SK-N-SH treated with all-trans-retinoic acid at 6 μM for 48 hours (cell line): ENCODE measurements at regions not wholly inside any gene's neighbourhood (a gene's known extent, or its start where the extent isn't known, plus 50 kb on each side); places are given as distances from the start of the nearest gene placed in this dataset.

Experiments
- ATAC-seq: fragments of 200-7000 bp; cut with Tn5 transposase; 3 replicates; pipeline ENCODE4 v1.9.1; 2020; ENCODE audit warnings: mild to moderate bottlenecking, moderate library complexity
- ARNTL ChIP-seq: fragments of 450-650 bp; formaldehyde crosslinking; IDR thresholded peaks from 2 replicates; pipeline ENCODE4 v1.5.0; 2020; ENCODE audit warnings: low read depth, mild to moderate bottlenecking, moderate library complexity, borderline replicate concordance
- BACH2 ChIP-seq: fragments of 250-450 bp; sonication (Bioruptor Pico); IDR thresholded peaks from 2 replicates; pipeline ENCODE4 v1.9.0; 2021; ENCODE audit warnings: mild to moderate bottlenecking, borderline replicate concordance
- CREB5 ChIP-seq: fragments of 250-450 bp; sonication (Bioruptor Pico); IDR thresholded peaks from 2 replicates; pipeline ENCODE4 v1.5.1; 2020; ENCODE audit warnings: low read depth, mild to moderate bottlenecking, moderate library complexity
- CSDC2 ChIP-seq: fragments of 250-450 bp; sonication (Bioruptor Pico); IDR thresholded peaks from 2 replicates; pipeline ENCODE4 v1.5.0; 2020; ENCODE audit warnings: mild to moderate bottlenecking, moderate library complexity
- CSRNP3 ChIP-seq: fragments of 250-450 bp; sonication (Bioruptor Pico); IDR thresholded peaks from 2 replicates; pipeline ENCODE4 v1.5.1; 2021; ENCODE audit warnings: mild to moderate bottlenecking, moderate library complexity
- ESRRG ChIP-seq: fragments of 250-450 bp; sonication (Bioruptor Pico); IDR thresholded peaks from 2 replicates; pipeline ENCODE4 v1.6.1; 2021; ENCODE audit warnings: mild to moderate bottlenecking
- GLIS3 ChIP-seq: fragments of 250-450 bp; sonication (Bioruptor Pico); IDR thresholded peaks from 2 replicates; pipeline ENCODE4 v1.5.0; 2020; ENCODE audit warnings: mild to moderate bottlenecking, moderate library complexity
- ISL1 ChIP-seq: fragments of 250-450 bp; sonication (Bioruptor Pico); IDR thresholded peaks from 2 replicates; pipeline ENCODE4 v2.1.2; 2022; ENCODE audit warnings: mild to moderate bottlenecking, moderate library complexity
- POU6F1 ChIP-seq: fragments of 250-450 bp; sonication (Bioruptor Pico); IDR thresholded peaks from 2 replicates; pipeline ENCODE4 v1.8.0; 2021; ENCODE audit warnings: low read depth, mild to moderate bottlenecking, moderate library complexity, borderline replicate concordance
- PPARA ChIP-seq: fragments of 250-450 bp; sonication (Bioruptor Pico); IDR thresholded peaks from 2 replicates; pipeline ENCODE4 v1.5.0; 2020; ENCODE audit warnings: mild to moderate bottlenecking, borderline replicate concordance
- RARB ChIP-seq: fragments of 250-450 bp; sonication (Bioruptor Pico); IDR thresholded peaks from 2 replicates; pipeline ENCODE4 v1.8.0; 2021; ENCODE audit warnings: mild to moderate bottlenecking, moderate library complexity
- SNAI2 ChIP-seq: fragments of 250-450 bp; sonication (Bioruptor Pico); IDR thresholded peaks from 2 replicates; pipeline ENCODE4 v1.5.0; 2020; ENCODE audit warnings: mild to moderate bottlenecking, moderate library complexity
- TOX ChIP-seq: fragments of 250-450 bp; sonication (Bioruptor Pico); IDR thresholded peaks from 2 replicates; pipeline ENCODE4 v1.8.0; 2021; ENCODE audit warnings: mild to moderate bottlenecking, moderate library complexity, borderline replicate concordance
- ZFP3 ChIP-seq: fragments of 250-450 bp; sonication (Bioruptor Pico); IDR thresholded peaks from 2 replicates; pipeline ENCODE4 v1.5.0; 2020; ENCODE audit warnings: mild to moderate bottlenecking, moderate library complexity
- ZFP30 ChIP-seq: fragments of 450-650 bp; formaldehyde crosslinking; IDR thresholded peaks from 2 replicates; pipeline ENCODE4 v1.5.0; 2022; ENCODE audit warnings: mild to moderate bottlenecking, moderate library complexity
- ZNF565 ChIP-seq: fragments of 450-650 bp; formaldehyde crosslinking; conservative IDR thresholded peaks from 2 replicates; pipeline ENCODE4 v1.5.0; 2020; ENCODE audit warnings: low read depth, mild to moderate bottlenecking, moderate library complexity
- ZNF70 ChIP-seq: fragments of 450-650 bp; formaldehyde crosslinking; IDR thresholded peaks from 2 replicates; pipeline ENCODE4 v1.5.0; 2020; ENCODE audit warnings: mild to moderate bottlenecking, moderate library complexity
- TF ChIP-seq, protein P1 (sequence below): fragments of 250-450 bp; sonication (Bioruptor Pico); IDR thresholded peaks from 2 replicates; pipeline ENCODE4 v1.5.0; 2020; ENCODE audit warnings: mild to moderate bottlenecking, moderate library complexity

GRCh38 chr11:91587131-91587530 is 637.5 kb upstream of the FAT3 start (continued):
- no peak for TF ChIP-seq POU6F1 (CRISPR knock-in tag)
- no peak for TF ChIP-seq BACH2 (CRISPR knock-in tag)
- TF ChIP-seq GLIS3 (CRISPR knock-in tag) = no peak
- no peak for TF ChIP-seq CREB5 (CRISPR knock-in tag)
- TF ChIP-seq ESRRG (CRISPR knock-in tag) = no peak
- no peak for TF ChIP-seq ZFP30 (CRISPR knock-in tag)
- no peak for TF ChIP-seq ZNF565 (CRISPR knock-in tag)
- no peak for TF ChIP-seq RARB (CRISPR knock-in tag)
- TF ChIP-seq ISL1 (CRISPR knock-in tag) = no peak

- ATAC-seq = no peak
- TF ChIP-seq PPARA (CRISPR knock-in tag) = no peak
- TF ChIP-seq ESRRG (CRISPR knock-in tag) = no peak
- TF ChIP-seq ZFP3 (CRISPR knock-in tag) = no peak
- TF ChIP-seq BACH2 (CRISPR knock-in tag) = no peak
- TF ChIP-seq POU6F1 (CRISPR knock-in tag) = no peak
- no peak for TF ChIP-seq CSRNP3 (CRISPR knock-in tag)
- TF ChIP-seq TOX (CRISPR knock-in tag) = no peak
- no peak for TF ChIP-seq ZNF70 (CRISPR knock-in tag)
- TF ChIP-seq, protein P1, sequence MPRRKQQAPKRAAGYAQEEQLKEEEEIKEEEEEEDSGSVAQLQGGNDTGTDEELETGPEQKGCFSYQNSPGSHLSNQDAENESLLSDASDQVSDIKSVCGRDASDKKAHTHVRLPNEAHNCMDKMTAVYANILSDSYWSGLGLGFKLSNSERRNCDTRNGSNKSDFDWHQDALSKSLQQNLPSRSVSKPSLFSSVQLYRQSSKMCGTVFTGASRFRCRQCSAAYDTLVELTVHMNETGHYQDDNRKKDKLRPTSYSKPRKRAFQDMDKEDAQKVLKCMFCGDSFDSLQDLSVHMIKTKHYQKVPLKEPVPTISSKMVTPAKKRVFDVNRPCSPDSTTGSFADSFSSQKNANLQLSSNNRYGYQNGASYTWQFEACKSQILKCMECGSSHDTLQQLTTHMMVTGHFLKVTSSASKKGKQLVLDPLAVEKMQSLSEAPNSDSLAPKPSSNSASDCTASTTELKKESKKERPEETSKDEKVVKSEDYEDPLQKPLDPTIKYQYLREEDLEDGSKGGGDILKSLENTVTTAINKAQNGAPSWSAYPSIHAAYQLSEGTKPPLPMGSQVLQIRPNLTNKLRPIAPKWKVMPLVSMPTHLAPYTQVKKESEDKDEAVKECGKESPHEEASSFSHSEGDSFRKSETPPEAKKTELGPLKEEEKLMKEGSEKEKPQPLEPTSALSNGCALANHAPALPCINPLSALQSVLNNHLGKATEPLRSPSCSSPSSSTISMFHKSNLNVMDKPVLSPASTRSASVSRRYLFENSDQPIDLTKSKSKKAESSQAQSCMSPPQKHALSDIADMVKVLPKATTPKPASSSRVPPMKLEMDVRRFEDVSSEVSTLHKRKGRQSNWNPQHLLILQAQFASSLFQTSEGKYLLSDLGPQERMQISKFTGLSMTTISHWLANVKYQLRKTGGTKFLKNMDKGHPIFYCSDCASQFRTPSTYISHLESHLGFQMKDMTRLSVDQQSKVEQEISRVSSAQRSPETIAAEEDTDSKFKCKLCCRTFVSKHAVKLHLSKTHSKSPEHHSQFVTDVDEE (CRISPR knock-in tag) = no peak
- TF ChIP-seq RARB (CRISPR knock-in tag) = no peak
- TF ChIP-seq CSDC2 (CRISPR knock-in tag) = no peak
- TF ChIP-seq ARNTL (CRISPR knock-in tag) = no peak
- TF ChIP-seq ZFP30 (CRISPR knock-in tag) = no peak
- TF ChIP-seq GLIS3 (CRISPR knock-in tag) = no peak
- no peak for TF ChIP-seq CREB5 (CRISPR knock-in tag)
These were observed 639.4 kb upstream of the FAT3 start for GRCh38 chr11:91585035-91585801.

DNA sequence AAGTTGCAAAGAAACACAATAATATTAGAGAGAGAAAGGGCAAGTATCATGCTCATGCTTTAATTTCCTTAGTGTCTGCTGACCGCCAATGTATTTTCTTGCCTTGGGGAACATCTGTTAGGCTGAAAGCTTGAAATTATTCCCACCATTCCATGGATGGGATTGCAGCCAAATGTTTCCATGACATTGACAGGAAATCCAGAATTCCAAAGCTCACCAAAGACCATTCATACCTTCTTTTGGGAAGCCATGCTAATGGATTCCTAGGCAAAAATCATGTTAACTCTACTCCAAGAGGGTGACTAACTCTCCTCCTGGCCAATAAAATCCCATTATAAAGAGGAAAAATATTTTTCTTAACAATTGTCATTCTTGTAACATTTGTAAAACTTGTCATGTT is 661.4 kb upstream of the FAT3 start:
- no peak for ATAC-seq
- no peak for TF ChIP-seq CSRNP3 (CRISPR knock-in tag)
- TF ChIP-seq GLIS3 (CRISPR knock-in tag) = no peak
- TF ChIP-seq ZFP3 (CRISPR knock-in tag) = no peak
- no peak for TF ChIP-seq BACH2 (CRISPR knock-in tag)
- no peak for TF ChIP-seq ARNTL (CRISPR knock-in tag)
- no peak for TF ChIP-seq TOX (CRISPR knock-in tag)
- TF ChIP-seq ESRRG (CRISPR knock-in tag) = no peak
- TF ChIP-seq RARB (CRISPR knock-in tag) = no peak
- TF ChIP-seq ZNF565 (CRISPR knock-in tag) = no peak
- TF ChIP-seq ZNF70 (CRISPR knock-in tag) = no peak
- TF ChIP-seq SNAI2 (CRISPR knock-in tag) = no peak
- no peak for TF ChIP-seq CREB5 (CRISPR knock-in tag)
